ENCODE measurements at regions not wholly inside any gene's neighbourhood (a gene's known extent, or its start where the extent isn't known, plus 50 kb on each side); places are given as distances from the start of the nearest gene placed in this dataset.

DNA sequence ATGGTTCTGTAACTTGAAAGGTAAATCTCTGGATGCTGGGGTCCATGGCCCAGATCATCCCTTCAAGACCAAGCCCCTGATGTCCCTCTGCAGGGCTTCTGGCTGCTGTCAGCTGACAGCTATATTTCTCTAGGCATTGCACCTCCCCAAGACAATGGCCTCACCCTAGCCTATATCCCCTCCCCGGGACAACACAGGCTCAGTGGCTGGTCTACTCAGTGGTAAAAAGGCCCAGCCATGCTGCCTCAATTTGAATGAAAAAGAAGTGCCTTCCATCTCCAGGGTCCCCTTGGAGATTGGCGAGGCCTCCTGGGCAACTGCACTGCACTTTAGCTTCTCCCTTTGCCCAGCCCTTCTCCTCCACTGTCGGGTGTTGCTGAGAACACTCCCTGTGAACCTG is 602.8 kb downstream of the CDH26 start (continued):
- TF ChIP-seq, protein P1, sequence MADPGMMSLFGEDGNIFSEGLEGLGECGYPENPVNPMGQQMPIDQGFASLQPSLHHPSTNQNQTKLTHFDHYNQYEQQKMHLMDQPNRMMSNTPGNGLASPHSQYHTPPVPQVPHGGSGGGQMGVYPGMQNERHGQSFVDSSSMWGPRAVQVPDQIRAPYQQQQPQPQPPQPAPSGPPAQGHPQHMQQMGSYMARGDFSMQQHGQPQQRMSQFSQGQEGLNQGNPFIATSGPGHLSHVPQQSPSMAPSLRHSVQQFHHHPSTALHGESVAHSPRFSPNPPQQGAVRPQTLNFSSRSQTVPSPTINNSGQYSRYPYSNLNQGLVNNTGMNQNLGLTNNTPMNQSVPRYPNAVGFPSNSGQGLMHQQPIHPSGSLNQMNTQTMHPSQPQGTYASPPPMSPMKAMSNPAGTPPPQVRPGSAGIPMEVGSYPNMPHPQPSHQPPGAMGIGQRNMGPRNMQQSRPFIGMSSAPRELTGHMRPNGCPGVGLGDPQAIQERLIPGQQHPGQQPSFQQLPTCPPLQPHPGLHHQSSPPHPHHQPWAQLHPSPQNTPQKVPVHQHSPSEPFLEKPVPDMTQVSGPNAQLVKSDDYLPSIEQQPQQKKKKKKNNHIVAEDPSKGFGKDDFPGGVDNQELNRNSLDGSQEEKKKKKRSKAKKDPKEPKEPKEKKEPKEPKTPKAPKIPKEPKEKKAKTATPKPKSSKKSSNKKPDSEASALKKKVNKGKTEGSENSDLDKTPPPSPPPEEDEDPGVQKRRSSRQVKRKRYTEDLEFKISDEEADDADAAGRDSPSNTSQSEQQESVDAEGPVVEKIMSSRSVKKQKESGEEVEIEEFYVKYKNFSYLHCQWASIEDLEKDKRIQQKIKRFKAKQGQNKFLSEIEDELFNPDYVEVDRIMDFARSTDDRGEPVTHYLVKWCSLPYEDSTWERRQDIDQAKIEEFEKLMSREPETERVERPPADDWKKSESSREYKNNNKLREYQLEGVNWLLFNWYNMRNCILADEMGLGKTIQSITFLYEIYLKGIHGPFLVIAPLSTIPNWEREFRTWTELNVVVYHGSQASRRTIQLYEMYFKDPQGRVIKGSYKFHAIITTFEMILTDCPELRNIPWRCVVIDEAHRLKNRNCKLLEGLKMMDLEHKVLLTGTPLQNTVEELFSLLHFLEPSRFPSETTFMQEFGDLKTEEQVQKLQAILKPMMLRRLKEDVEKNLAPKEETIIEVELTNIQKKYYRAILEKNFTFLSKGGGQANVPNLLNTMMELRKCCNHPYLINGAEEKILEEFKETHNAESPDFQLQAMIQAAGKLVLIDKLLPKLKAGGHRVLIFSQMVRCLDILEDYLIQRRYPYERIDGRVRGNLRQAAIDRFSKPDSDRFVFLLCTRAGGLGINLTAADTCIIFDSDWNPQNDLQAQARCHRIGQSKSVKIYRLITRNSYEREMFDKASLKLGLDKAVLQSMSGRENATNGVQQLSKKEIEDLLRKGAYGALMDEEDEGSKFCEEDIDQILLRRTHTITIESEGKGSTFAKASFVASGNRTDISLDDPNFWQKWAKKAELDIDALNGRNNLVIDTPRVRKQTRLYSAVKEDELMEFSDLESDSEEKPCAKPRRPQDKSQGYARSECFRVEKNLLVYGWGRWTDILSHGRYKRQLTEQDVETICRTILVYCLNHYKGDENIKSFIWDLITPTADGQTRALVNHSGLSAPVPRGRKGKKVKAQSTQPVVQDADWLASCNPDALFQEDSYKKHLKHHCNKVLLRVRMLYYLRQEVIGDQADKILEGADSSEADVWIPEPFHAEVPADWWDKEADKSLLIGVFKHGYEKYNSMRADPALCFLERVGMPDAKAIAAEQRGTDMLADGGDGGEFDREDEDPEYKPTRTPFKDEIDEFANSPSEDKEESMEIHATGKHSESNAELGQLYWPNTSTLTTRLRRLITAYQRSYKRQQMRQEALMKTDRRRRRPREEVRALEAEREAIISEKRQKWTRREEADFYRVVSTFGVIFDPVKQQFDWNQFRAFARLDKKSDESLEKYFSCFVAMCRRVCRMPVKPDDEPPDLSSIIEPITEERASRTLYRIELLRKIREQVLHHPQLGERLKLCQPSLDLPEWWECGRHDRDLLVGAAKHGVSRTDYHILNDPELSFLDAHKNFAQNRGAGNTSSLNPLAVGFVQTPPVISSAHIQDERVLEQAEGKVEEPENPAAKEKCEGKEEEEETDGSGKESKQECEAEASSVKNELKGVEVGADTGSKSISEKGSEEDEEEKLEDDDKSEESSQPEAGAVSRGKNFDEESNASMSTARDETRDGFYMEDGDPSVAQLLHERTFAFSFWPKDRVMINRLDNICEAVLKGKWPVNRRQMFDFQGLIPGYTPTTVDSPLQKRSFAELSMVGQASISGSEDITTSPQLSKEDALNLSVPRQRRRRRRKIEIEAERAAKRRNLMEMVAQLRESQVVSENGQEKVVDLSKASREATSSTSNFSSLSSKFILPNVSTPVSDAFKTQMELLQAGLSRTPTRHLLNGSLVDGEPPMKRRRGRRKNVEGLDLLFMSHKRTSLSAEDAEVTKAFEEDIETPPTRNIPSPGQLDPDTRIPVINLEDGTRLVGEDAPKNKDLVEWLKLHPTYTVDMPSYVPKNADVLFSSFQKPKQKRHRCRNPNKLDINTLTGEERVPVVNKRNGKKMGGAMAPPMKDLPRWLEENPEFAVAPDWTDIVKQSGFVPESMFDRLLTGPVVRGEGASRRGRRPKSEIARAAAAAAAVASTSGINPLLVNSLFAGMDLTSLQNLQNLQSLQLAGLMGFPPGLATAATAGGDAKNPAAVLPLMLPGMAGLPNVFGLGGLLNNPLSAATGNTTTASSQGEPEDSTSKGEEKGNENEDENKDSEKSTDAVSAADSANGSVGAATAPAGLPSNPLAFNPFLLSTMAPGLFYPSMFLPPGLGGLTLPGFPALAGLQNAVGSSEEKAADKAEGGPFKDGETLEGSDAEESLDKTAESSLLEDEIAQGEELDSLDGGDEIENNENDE (IDR thresholded peaks at IDR 0.05; ENCODE audit: insufficient replicate concordance, low read length), result no peak

Measured in H1 (cell line).